HG03175 (cell line): ENCODE measurements at regions not wholly inside any gene's neighbourhood (a gene's known extent, or its start where the extent isn't known, plus 50 kb on each side); places are given as distances from the start of the nearest gene placed in this dataset.

Source experiments
- ATAC-seq: cut with Tn5 transposase; IDR thresholded peaks from one replicate; pipeline ENCODE4 v1.9.1; 2021; ENCODE audit warnings: mild to moderate bottlenecking, moderate library complexity; ENCODE audit not compliant: unreplicated experiment

DNA sequence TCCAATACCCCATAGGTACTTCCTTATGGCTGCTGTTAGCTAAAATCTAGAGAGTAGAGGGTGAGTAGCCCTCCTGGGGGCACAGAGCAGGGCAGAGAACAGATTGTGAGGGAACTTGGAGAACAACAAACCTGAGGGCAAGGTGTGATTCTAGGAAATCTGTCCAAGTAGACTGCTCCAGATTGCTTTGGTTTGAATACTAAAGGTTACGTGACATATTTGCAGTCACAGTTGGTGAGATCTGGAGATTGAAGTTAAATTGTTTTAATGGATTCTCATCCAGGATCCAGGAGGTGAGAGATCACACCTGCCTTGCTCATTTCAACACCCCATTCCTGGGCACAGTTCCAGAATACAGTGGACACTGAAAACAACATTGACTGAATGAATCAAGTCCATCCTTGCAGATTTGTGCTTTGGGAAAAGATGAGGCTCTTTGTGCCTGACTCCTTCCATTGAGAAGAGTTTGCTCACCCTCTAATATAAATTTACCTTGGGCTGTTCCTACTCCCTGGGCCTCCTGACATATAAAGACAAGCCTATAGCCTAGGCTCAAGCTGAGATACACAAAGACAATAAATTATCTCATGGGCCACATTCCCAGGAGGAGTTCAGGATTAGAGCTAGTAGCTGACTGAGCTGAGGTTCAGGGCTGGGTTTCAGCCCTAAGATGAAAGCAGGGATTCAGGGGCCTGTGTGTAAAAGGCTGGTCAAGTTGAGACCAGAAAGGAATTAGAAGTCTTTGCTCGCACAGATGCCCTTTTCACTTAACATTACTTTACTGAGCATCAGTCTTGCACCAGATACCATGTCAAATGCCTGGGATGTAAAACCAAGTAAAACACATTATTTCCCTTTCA is 400.9 kb upstream of the MCTP2 start:
- ATAC-seq: no peak

DNA sequence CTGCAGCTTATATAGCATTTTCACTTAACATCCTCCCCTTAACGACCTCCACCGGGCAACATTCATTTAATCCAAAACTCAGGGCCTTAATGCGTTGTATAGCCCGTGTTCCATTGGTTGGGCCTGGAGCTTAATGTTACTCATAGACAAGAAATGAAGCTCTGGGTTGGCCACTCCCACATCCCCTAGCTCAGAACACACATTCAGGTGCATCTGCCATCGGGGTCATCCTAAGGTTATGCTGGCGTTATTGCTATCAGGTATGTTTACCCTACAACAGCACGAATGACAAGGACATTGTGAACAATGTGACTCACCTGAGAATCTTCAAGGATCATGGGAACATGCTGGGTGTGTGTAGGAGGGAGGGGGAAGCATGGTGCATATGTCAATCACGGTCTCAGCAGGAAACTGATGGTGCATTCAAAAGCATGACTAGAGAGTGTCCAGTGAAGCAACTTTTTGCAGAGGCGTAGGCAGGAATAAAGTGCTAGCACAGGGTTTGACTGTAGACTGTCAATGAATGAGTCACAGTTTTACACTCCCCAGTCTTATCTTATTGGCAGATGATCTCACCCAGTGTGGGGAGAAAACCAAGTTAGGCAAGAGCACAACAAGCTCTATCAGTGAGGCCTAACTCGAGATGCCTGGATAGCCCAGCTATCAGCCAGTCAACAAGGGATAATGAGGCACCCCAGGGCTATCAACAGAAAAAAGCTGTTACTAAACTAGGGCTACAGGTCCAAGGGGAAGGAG is 402.1 kb upstream of the MCTP2 start:
- ATAC-seq: no peak

DNA sequence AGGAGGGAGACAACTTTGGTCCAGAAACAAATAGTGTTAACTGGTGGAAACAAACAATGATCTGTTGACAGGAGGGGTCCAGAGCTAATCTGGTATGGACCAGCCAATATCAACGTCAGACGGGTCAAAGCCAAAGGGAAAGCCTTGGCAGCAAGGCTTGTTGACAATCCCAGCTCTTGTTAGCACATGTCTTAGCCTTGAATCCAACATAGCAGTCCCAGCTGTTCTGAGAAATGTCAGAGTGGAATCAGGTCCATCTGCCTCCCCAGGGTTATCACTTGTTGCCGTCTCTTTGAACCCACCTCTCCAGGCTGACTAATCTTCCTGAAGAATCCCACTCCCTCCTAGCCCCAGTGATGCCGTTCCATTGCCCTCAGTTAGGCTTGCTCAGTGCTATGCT is 404.6 kb upstream of the MCTP2 start:
- ATAC-seq: no peak

DNA sequence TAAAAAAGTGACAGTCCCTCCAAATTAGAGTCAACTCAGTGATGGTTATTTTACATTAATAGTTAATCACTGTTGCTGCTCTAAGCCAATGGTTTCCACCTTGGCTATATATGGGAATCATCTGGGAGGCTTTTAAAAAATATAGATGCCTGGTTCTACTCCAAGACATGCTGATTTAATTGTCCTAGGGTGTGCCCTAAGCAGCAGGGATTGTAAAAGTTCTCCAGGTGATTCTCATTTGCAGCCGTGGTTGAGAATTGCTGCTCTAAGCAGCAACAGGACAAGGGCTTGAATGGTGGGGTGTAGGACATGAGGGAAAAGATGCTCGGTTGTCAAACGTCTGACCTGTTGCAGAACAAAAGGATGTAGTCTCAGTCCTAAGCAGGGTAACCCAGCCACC is 405.1 kb upstream of the MCTP2 start:
- ATAC-seq: no peak

DNA sequence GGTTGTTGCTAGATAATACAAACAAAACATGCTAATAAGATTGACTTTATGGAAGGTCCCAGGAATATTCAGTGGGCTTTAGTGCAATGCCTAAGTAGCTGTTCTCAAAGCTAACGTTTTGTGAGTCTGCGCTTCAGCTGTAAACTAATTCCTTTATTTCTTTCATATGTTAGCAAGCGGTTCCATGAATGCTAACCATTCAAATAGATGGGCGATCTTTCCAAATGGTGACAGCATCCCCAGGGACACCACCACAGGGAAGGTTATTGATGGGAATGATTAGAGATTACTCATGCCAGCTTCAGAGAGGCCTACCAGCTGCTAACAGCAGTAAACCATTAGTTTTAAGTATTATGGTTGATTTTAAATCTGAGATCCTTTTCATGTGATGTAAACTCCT is 405.7 kb upstream of the MCTP2 start:
- no peak for ATAC-seq

- ATAC-seq: no peak
Measured at GRCh38 chr15:93823971-93824913, 407.1 kb upstream of the MCTP2 start.

- ATAC-seq: no peak
Measured at GRCh38 chr15:93820566-93820965, 410.8 kb upstream of the MCTP2 start.

GRCh38 chr15:93819826-93820225 is 411.5 kb upstream of the MCTP2 start:
- no peak for ATAC-seq

DNA sequence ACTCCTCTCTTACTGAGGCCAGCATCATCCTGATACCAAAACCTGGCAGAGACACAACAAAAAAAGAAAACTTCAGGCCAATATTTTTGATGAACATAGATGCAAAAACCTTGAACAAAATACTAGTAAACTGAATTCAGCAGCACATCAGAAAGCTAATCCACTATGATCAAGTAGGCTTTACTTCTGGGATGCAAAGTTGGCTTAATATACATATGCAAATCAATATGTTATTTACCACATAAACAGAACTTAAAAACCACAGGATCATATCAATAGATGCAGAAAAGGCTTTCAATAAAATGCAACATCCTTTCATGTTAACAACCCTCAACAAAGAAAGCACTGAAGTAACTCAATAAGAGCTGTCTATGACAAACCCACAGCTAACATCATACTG is 414.5 kb upstream of the MCTP2 start:
- no peak for ATAC-seq

- no peak for ATAC-seq
Measured at GRCh38 chr15:93811305-93811704, 420.1 kb upstream of the MCTP2 start.

- ATAC-seq: no peak
Measured at GRCh38 chr15:93809516-93809915, 421.8 kb upstream of the MCTP2 start.

GRCh38 chr15:93803421-93804152 is 427.8 kb upstream of the MCTP2 start:
- no peak for ATAC-seq

DNA sequence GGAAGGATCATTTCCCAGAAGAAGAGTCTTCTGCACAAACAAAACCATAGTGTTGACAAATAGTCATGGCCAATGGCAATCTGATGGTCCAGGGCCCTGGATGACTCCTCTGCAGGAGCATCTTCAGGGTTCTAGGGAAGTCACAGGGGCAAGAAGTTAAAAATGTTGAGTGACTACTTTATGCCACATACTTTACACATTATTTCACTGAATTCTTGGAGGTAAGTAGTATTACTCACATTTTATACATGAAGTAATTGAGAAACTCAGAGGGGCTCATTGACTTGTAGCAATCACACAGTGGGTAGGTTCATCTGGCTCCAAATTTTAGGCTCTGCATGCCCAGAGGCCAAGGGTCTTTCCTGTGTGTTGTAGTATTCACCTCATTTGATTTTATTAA is 430.2 kb upstream of the MCTP2 start:
- ATAC-seq: no peak

- ATAC-seq: no peak
Measured at GRCh38 chr15:93800805-93801204, 430.6 kb upstream of the MCTP2 start.

GRCh38 chr15:93789441-93789840 is 441.9 kb upstream of the MCTP2 start:
- no peak for ATAC-seq

- ATAC-seq: no peak
Measured at GRCh38 chr15:93780073-93780472, 451.3 kb upstream of the MCTP2 start.

DNA sequence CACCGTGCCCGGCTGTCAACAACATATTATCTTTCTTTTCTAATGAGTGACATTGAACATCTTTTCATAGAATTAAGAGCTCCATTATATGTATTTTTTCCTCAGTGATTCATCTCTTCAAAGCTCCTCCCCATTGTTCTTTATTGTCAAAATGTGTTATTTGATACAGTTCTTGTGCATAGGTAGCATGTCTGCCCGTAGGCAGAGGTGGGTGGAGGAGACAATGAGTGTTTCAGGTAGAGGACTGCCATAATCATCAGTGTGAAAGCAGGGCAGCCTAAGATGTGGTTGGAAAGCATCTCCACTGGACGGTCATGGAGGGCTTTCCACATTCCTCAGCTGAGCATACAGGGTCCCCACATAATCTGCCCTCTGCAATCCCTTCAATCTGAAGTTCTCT is 452.0 kb upstream of the MCTP2 start:
- ATAC-seq: no peak

GRCh38 chr15:93771196-93772030 is 459.9 kb upstream of the MCTP2 start:
- no peak for ATAC-seq

DNA sequence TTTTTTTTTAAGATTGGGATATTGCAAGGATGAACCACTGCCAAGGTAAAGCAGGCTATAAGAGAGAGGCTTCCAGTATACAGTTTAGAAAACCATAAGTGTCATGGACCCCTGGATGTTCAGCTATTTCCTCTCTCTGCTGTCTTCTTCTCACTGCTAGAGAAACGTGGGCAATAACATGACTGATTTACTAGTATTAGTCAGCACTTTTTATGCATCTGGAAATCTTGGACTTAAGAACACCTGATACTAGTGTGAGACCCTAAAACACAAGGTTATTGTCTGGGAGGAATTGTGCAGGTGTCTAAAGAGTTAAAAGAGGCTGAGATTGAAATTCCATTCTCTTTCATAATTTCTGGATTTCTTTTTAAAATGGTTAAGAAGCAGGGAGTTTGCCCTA is 460.6 kb upstream of the MCTP2 start:
- no peak for ATAC-seq

DNA sequence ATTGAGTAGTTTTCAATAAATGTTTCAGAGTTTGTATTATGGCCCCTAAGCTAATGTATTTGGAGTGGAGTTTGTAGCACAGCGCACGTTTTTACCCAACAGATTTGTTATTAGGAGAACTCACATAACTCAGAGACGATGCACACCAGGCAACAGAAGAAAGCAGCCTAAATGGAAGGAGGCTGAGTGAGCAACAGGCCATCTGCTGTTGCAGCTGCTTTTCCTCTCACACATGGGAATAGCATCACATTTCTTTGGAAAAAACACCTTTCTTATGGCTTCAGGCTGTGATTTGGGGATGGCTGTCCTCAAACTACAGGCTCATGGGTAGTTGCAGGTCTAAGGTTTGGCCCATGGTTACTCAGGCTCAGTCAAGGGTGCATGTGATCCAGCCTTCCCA is 469.3 kb upstream of the MCTP2 start:
- ATAC-seq: no peak
